ENCODE measurements at regions not wholly inside any gene's neighbourhood (a gene's known extent, or its start where the extent isn't known, plus 50 kb on each side); places are given as distances from the start of the nearest gene placed in this dataset.

GRCh38 chr11:88231894-88232482 is 56.7 kb upstream of the RAB38 start:
- DNase-seq, result peak; percentile 18

GRCh38 chr11:88229303-88229702 is 54.1 kb upstream of the RAB38 start:
- no peak for DNase-seq

Data from stimulated activated CD4-positive, alpha-beta T cell treated with anti-CD3 and anti-CD28 coated beads, Interleukin-15, amount 100 ng/mL, for 24 hours (primary cell).